ENCODE measurements at regions not wholly inside any gene's neighbourhood (a gene's known extent, or its start where the extent isn't known, plus 50 kb on each side); places are given as distances from the start of the nearest gene placed in this dataset.
"Not testable (repeated sequence)": the region's sequence is repeated elsewhere in the genome, so short reads cannot be mapped to it uniquely, and the experiment has no call there.

DNA sequence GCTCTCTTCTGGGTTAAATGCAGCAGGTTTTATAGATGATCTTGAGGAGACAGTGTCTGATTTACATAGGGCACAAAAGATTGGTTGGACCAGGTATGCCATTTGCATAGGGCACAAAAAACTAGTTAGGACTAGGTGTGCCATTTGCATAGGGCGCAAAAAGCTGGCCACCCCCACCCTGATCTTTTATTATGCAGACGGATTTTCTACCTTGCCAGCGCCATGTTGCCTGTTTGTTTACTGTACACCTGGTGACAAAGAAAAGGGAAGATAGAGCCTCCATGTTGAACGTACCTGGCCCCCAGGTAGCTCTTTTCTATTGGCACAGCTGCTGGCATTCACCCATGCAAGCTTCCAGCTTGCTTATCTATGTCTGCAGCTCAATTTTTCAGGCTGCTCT lies 790.4 kb downstream of the TTLL7 start:
- not testable (repeated sequence) for H3K4me2 ChIP-seq (ENCODE audit: insufficient read depth, low read length, poor library complexity, severe bottlenecking); H4K8ac ChIP-seq (ENCODE audit: low read depth, low read length); H3K4me3 ChIP-seq (ENCODE audit: low read length in 2 of 2); H2BK15ac ChIP-seq (ENCODE audit: low read length); H2BK12ac ChIP-seq (ENCODE audit: low read length); H3K36me3 ChIP-seq (replicated peaks in 1 of 2; ENCODE audit: control insufficient read depth in 2 of 2, insufficient read depth in 2 of 2, low read length in 2 of 2); H3K79me1 ChIP-seq (ENCODE audit: low read depth, low read length); H3K4me1 ChIP-seq (ENCODE audit: control insufficient read depth in 2 of 2, insufficient read depth in 1 of 2, low read depth in 1 of 2, low read length in 2 of 2); H3K27ac ChIP-seq (replicated peaks; ENCODE audit: low read length); H2BK5ac ChIP-seq (ENCODE audit: low read length); DNase-seq (ENCODE audit: low spot score); H3K23ac ChIP-seq (ENCODE audit: low read depth, low read length, poor library complexity); H2BK120ac ChIP-seq (ENCODE audit: low read depth, low read length); H2AK5ac ChIP-seq (ENCODE audit: low read depth, low read length); H2AFZ ChIP-seq (ENCODE audit: low read length); H4K91ac ChIP-seq (ENCODE audit: low read depth, low read length, poor library complexity); H3K9ac ChIP-seq (ENCODE audit: low read depth, low read length, poor library complexity); H3K18ac ChIP-seq (ENCODE audit: low read length); H3K9me3 ChIP-seq (replicated peaks in 1 of 2; ENCODE audit: control insufficient read depth in 2 of 2, insufficient read depth in 1 of 2, low read depth in 1 of 2, low read length in 2 of 2); H3K27me3 ChIP-seq (ENCODE audit: control insufficient read depth in 3 of 3, insufficient read depth in 3 of 3, low read depth in 1 of 3, low read length in 3 of 3); H3K4ac ChIP-seq (ENCODE audit: low read length); H3K14ac ChIP-seq (ENCODE audit: low read length)
- no CpG with 5 or more reads among the region's 4 CpGs for WGBS, 2 donors (ENCODE audit: extremely low coverage in 2 of 2, insufficient read length in 2 of 2, insufficient replicate concordance in 1 of 2)

DNA sequence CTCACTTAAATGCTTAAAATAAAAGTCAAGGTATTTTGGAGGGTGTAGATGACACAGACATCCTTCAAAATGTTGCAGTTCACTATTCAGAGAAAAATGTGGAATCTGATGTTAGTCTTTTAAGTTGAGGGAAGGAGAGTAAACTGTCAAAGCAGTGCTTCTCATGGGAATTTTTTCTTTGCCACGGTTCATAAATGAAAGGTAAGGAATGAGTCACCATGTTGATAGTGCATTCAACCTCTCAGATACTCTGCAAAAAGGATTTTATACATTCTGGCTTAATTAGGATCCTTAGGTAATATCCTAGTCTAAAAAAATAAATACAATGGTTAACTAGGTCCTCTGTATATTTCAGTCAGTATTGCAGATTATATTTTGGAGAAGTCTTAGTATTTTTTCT lies 804.3 kb downstream of the TTLL7 start:
- not testable (repeated sequence) for H4K91ac ChIP-seq (ENCODE audit: low read depth, low read length, poor library complexity); H3K4me2 ChIP-seq (ENCODE audit: insufficient read depth, low read length, poor library complexity, severe bottlenecking); H3K14ac ChIP-seq (ENCODE audit: low read length); H2BK15ac ChIP-seq (ENCODE audit: low read length); H3K4me1 ChIP-seq (ENCODE audit: control insufficient read depth in 2 of 2, insufficient read depth in 1 of 2, low read depth in 1 of 2, low read length in 2 of 2); H2BK5ac ChIP-seq (ENCODE audit: low read length); H3K36me3 ChIP-seq (replicated peaks in 1 of 2; ENCODE audit: control insufficient read depth in 2 of 2, insufficient read depth in 2 of 2, low read length in 2 of 2); H2AFZ ChIP-seq (ENCODE audit: low read length); H2BK120ac ChIP-seq (ENCODE audit: low read depth, low read length); H3K79me1 ChIP-seq (ENCODE audit: low read depth, low read length); H4K8ac ChIP-seq (ENCODE audit: low read depth, low read length); H3K18ac ChIP-seq (ENCODE audit: low read length); H3K9me3 ChIP-seq (replicated peaks in 1 of 2; ENCODE audit: control insufficient read depth in 2 of 2, insufficient read depth in 1 of 2, low read depth in 1 of 2, low read length in 2 of 2); H2BK12ac ChIP-seq (ENCODE audit: low read length); H3K4me3 ChIP-seq (ENCODE audit: low read length in 2 of 2); DNase-seq (ENCODE audit: low spot score); H3K4ac ChIP-seq (ENCODE audit: low read length); H3K27ac ChIP-seq (replicated peaks; ENCODE audit: low read length); H2AK5ac ChIP-seq (ENCODE audit: low read depth, low read length); H3K23ac ChIP-seq (ENCODE audit: low read depth, low read length, poor library complexity); H3K9ac ChIP-seq (ENCODE audit: low read depth, low read length, poor library complexity); H3K27me3 ChIP-seq (ENCODE audit: control insufficient read depth in 3 of 3, insufficient read depth in 3 of 3, low read depth in 1 of 3, low read length in 3 of 3)
- WGBS, 2 donors (ENCODE audit: extremely low coverage in 2 of 2, insufficient read length in 2 of 2, insufficient replicate concordance in 1 of 2), result no CpG with 5 or more reads among the region's 1 CpG

DNA sequence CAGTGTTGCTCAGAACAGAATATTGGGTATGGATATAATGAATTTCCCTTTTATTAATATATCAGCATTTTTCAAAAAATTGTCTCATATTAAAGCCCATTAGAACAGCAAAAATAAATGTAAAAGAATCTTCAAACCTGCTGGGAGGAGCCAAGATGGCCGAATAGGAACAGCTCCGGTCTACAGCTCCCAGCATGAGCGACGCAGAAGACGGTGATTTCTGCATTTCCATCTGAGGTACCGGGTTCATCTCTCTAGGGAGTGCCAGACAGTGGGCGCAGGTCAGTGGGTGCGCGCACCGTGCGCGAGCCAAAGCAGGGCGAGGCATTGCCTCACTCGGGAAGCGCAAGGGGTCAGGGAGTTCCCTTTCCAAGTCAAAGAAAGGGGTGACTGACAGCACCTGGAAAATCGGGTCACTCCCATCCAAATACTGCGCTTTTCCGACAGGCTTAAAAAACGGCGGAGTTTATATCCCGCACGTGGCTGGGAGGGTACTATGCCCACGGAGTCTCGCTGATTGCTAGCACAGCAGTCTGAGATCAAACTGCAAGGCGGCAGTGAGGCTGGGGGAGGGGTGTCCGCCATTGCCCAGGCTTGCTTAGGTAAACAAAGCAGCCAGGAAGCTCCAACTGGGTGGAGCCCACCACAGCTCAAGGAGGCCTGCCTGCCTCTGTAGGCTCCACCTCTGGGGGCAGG lies 816.8 kb downstream of the TTLL7 start:
- H3K4me1 ChIP-seq (ENCODE audit: control insufficient read depth in 2 of 2, insufficient read depth in 1 of 2, low read depth in 1 of 2, low read length in 2 of 2); H4K91ac ChIP-seq (ENCODE audit: low read depth, low read length, poor library complexity); H3K23ac ChIP-seq (ENCODE audit: low read depth, low read length, poor library complexity); H3K36me3 ChIP-seq (replicated peaks in 1 of 2; ENCODE audit: control insufficient read depth in 2 of 2, insufficient read depth in 2 of 2, low read length in 2 of 2); H4K8ac ChIP-seq (ENCODE audit: low read depth, low read length); H3K4me2 ChIP-seq (ENCODE audit: insufficient read depth, low read length, poor library complexity, severe bottlenecking); H3K79me1 ChIP-seq (ENCODE audit: low read depth, low read length); H2BK5ac ChIP-seq (ENCODE audit: low read length); DNase-seq (ENCODE audit: low spot score); H2AK5ac ChIP-seq (ENCODE audit: low read depth, low read length); H3K9me3 ChIP-seq (replicated peaks in 1 of 2; ENCODE audit: control insufficient read depth in 2 of 2, insufficient read depth in 1 of 2, low read depth in 1 of 2, low read length in 2 of 2); H3K9ac ChIP-seq (ENCODE audit: low read depth, low read length, poor library complexity); H3K14ac ChIP-seq (ENCODE audit: low read length); H2BK15ac ChIP-seq (ENCODE audit: low read length); H3K4ac ChIP-seq (ENCODE audit: low read length); H3K27me3 ChIP-seq (ENCODE audit: control insufficient read depth in 3 of 3, insufficient read depth in 3 of 3, low read depth in 1 of 3, low read length in 3 of 3); H2BK120ac ChIP-seq (ENCODE audit: low read depth, low read length); H2BK12ac ChIP-seq (ENCODE audit: low read length); H3K27ac ChIP-seq (replicated peaks; ENCODE audit: low read length); H3K18ac ChIP-seq (ENCODE audit: low read length): not testable (repeated sequence)
- peak overlapping the region; percentile 74 for H2AFZ ChIP-seq (ENCODE audit: low read length)
- WGBS, 2 donors (ENCODE audit: extremely low coverage in 2 of 2, insufficient read length in 2 of 2, insufficient replicate concordance in 1 of 2), result no CpG with 5 or more reads among the region's 26 CpGs
- H3K4me3 ChIP-seq (ENCODE audit: low read length in 2 of 2), result peak overlapping the region in 1 of 2 donors; percentile 38

DNA sequence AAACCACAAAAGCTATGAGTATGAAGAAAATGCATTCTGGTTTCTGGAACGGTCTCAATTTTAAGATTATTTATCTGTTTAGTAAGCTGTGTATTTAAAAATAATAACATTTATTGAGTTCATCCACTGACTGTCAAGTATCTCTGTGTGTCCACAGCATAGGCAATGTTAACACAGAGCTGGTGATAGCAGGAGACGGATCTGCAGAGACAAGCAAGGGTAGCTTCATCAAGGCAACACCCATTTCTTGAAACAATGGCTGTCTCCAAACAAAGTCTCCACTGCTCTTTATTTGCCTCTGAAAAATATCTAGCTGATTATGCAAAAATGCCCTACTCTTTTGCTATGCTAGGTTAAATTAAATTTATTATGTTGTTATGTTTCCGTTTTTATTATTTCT lies 818.3 kb downstream of the TTLL7 start:
- not testable (repeated sequence) for H2BK12ac ChIP-seq (ENCODE audit: low read length); DNase-seq (ENCODE audit: low spot score); H3K27ac ChIP-seq (replicated peaks; ENCODE audit: low read length); H2AK5ac ChIP-seq (ENCODE audit: low read depth, low read length); H3K79me1 ChIP-seq (ENCODE audit: low read depth, low read length); H3K14ac ChIP-seq (ENCODE audit: low read length); H3K4me3 ChIP-seq (ENCODE audit: low read length in 2 of 2); H3K23ac ChIP-seq (ENCODE audit: low read depth, low read length, poor library complexity); H3K4me1 ChIP-seq (ENCODE audit: control insufficient read depth in 2 of 2, insufficient read depth in 1 of 2, low read depth in 1 of 2, low read length in 2 of 2); H3K4ac ChIP-seq (ENCODE audit: low read length); H3K9me3 ChIP-seq (replicated peaks in 1 of 2; ENCODE audit: control insufficient read depth in 2 of 2, insufficient read depth in 1 of 2, low read depth in 1 of 2, low read length in 2 of 2); H3K18ac ChIP-seq (ENCODE audit: low read length); H2AFZ ChIP-seq (ENCODE audit: low read length); H2BK5ac ChIP-seq (ENCODE audit: low read length); H3K36me3 ChIP-seq (replicated peaks in 1 of 2; ENCODE audit: control insufficient read depth in 2 of 2, insufficient read depth in 2 of 2, low read length in 2 of 2); H3K9ac ChIP-seq (ENCODE audit: low read depth, low read length, poor library complexity); H3K27me3 ChIP-seq (ENCODE audit: control insufficient read depth in 3 of 3, insufficient read depth in 3 of 3, low read depth in 1 of 3, low read length in 3 of 3); H4K91ac ChIP-seq (ENCODE audit: low read depth, low read length, poor library complexity); H2BK120ac ChIP-seq (ENCODE audit: low read depth, low read length); H3K4me2 ChIP-seq (ENCODE audit: insufficient read depth, low read length, poor library complexity, severe bottlenecking); H2BK15ac ChIP-seq (ENCODE audit: low read length); H4K8ac ChIP-seq (ENCODE audit: low read depth, low read length)
- WGBS, 2 donors (ENCODE audit: extremely low coverage in 2 of 2, insufficient read length in 2 of 2, insufficient replicate concordance in 1 of 2), result no CpG with 5 or more reads among the region's 3 CpGs
